GM20000 (cell line): ENCODE measurements at regions not wholly inside any gene's neighbourhood (a gene's known extent, or its start where the extent isn't known, plus 50 kb on each side); places are given as distances from the start of the nearest gene placed in this dataset.

Experiments used
- DNase-seq: peaks from one replicate; pipeline ENCODE4 v3.0.0; 2012; ENCODE audit warnings: low spot score
- TF ChIP-seq, protein P1 (sequence below): IDR thresholded peaks from 2 replicates; pipeline ENCODE4 v1.5.1; 2012; ENCODE audit warnings: mild to moderate bottlenecking, control low read depth; ENCODE audit errors: extremely low read depth, missing control alignments

DNA sequence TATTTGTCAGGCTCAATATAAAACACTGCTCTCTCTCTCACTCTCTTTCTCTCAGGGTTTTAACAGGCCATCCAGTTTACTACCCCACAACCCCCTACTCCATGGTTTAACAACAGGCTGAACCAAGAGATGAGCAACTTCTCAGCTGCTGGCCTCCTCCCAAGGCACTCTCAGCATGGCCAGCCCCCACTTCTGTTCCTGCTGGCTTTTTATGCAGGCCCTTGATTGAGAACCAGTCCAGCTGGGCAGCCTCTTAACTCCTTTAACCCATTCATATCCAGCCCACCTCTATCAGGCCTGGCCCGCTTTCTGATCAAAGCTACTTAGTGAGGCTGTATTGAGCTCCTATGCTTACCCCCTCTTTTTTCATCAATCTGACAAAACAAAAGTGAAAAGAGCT is 346.8 kb upstream of the POU3F2 start:
- TF ChIP-seq, protein P1, sequence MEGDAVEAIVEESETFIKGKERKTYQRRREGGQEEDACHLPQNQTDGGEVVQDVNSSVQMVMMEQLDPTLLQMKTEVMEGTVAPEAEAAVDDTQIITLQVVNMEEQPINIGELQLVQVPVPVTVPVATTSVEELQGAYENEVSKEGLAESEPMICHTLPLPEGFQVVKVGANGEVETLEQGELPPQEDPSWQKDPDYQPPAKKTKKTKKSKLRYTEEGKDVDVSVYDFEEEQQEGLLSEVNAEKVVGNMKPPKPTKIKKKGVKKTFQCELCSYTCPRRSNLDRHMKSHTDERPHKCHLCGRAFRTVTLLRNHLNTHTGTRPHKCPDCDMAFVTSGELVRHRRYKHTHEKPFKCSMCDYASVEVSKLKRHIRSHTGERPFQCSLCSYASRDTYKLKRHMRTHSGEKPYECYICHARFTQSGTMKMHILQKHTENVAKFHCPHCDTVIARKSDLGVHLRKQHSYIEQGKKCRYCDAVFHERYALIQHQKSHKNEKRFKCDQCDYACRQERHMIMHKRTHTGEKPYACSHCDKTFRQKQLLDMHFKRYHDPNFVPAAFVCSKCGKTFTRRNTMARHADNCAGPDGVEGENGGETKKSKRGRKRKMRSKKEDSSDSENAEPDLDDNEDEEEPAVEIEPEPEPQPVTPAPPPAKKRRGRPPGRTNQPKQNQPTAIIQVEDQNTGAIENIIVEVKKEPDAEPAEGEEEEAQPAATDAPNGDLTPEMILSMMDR, result no peak
- no peak for DNase-seq

- no peak for DNase-seq
- TF ChIP-seq, protein P1, result no peak
These were observed 336.1 kb upstream of the POU3F2 start for GRCh38 chr6:98498144-98498775.

GRCh38 chr6:98498866-98499265 is 335.5 kb upstream of the POU3F2 start:
- TF ChIP-seq, protein P1, result no peak
- DNase-seq, result no peak

DNA sequence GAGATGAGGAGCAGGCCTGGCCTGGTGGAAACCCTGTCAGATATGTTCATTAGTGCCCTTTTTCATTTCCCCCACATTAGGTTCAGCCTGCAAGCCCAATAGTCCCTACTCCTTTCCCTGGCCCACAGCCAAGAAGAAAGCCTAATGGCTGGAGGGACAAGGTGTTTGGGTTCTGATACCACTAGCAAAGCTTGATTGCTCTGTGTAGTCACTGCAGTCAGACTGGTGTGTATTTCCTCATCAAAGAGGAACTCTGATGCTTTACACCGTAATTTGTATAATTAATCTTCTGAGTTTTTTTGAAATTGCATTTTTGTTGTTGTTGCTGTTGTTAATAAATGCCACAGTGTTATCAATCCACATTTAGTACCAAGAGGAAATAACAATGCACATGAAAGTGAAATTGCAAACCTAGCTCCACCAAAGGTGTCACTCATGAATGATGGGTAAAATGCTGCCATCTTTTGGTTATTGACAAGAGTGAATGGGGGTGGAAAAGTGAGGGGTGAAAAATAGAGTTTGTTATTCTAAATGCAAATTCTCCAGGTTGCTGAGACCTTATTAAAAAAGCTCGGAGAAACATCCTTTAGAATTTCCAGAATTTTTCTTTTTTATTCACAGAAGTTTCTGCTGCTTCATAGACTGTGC is 320.2 kb upstream of the POU3F2 start:
- DNase-seq, result no peak
- TF ChIP-seq, protein P1, result no peak

DNA sequence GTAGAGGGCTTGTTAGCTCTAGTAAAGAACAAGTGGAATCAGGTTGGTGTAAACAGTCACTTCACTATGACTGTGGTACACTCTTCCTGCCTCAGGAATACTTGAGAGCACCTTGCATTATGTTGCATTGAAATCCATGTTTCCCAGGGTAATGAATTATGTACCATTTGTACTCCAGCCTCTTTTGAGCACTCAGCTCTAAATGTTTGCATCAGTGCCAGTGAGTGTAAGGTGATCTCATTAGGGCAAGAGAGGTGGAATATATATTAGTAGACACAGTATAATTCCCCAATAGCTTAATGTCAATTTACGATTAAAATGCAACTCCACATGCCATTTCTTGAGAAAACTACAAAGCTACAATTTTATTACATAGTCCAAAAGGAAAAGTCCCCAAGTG is 319.6 kb upstream of the POU3F2 start:
- no peak for DNase-seq
- TF ChIP-seq, protein P1, result no peak

GRCh38 chr6:98516206-98516605 is 318.2 kb upstream of the POU3F2 start:
- TF ChIP-seq, protein P1, result no peak
- no peak for DNase-seq

GRCh38 chr6:98516866-98517265 is 317.5 kb upstream of the POU3F2 start:
- TF ChIP-seq, protein P1, result no peak
- DNase-seq, result no peak
